Glutamatergic neuron (in vitro differentiated cells): ENCODE measurements at regions not wholly inside any gene's neighbourhood (a gene's known extent, or its start where the extent isn't known, plus 50 kb on each side); places are given as distances from the start of the nearest gene placed in this dataset.

ENCODE experiments used
- DNase-seq: peaks from one replicate; pipeline ENCODE4 v3.0.0; 2022
- H3K27ac Mint-ChIP-seq: one replicate; pipeline ENCODE4 v1.8.0; 2020; ENCODE audit warnings: mild to moderate bottlenecking, mixed read lengths, inconsistent platforms; ENCODE audit not compliant: unreplicated experiment
- H3K27me3 Mint-ChIP-seq: one replicate; pipeline ENCODE4 v1.8.0; 2020; ENCODE audit warnings: mild to moderate bottlenecking, moderate library complexity, mixed read lengths, inconsistent platforms; ENCODE audit not compliant: unreplicated experiment
- H3K36me3 Mint-ChIP-seq: one replicate; pipeline ENCODE4 v1.8.0; 2020; ENCODE audit warnings: mild to moderate bottlenecking, mixed read lengths, inconsistent platforms; ENCODE audit not compliant: unreplicated experiment
- H3K4me1 Mint-ChIP-seq: one replicate; pipeline ENCODE4 v1.8.0; 2020; ENCODE audit warnings: mild to moderate bottlenecking, low read depth, mixed read lengths, inconsistent platforms; ENCODE audit not compliant: unreplicated experiment
- H3K4me3 Mint-ChIP-seq: one replicate; pipeline ENCODE4 v1.8.0; 2020; ENCODE audit warnings: mild to moderate bottlenecking, mixed read lengths, inconsistent platforms; ENCODE audit not compliant: unreplicated experiment
- H3K9me3 Mint-ChIP-seq: one replicate; pipeline ENCODE4 v1.8.0; 2020; ENCODE audit warnings: mild to moderate bottlenecking, moderate library complexity, mixed read lengths, inconsistent platforms; ENCODE audit not compliant: unreplicated experiment
- CTCF ChIP-seq: fragments of 200-600 bp; sonication (generic); IDR thresholded peaks from one replicate; pipeline ENCODE4 v1.5.0; 2021; ENCODE audit not compliant: partially characterized antibody, unreplicated experiment

GRCh38 chr1:38783640-38784229 is 75.8 kb downstream of the RRAGC start:
- Mint-ChIP-seq H3K4me1 (peaks cover 64% of the 10 kb centered on the region), H3K36me3 (no peaks in the 10 kb centered on the region), H3K4me3 (peak overlapping the region; percentile 57), H3K27ac (peak overlapping the region; percentile 99), H3K27me3 (peaks cover 14% of the 10 kb centered on the region), H3K9me3 (peaks cover 10% of the 10 kb centered on the region)
- DNase-seq: peak; percentile 91
- peak; percentile 26 for TF ChIP-seq CTCF

GRCh38 chr1:38781872-38782617 is 77.5 kb downstream of the RRAGC start:
- Mint-ChIP-seq H3K4me3 (no peak overlapping the region), H3K27ac (peak overlapping the region; percentile 99), H3K9me3 (peaks cover 10% of the 10 kb centered on the region), H3K36me3 (no peaks in the 10 kb centered on the region), H3K4me1 (peaks cover 51% of the 10 kb centered on the region), H3K27me3 (peaks cover 16% of the 10 kb centered on the region)
- DNase-seq: no peak
- no peak for TF ChIP-seq CTCF

- Mint-ChIP-seq H3K36me3 (no peaks in the 10 kb centered on the region), H3K27me3 (peaks cover 12% of the 10 kb centered on the region), H3K27ac (no peak overlapping the region), H3K4me3 (no peak overlapping the region), H3K4me1 (peaks cover 39% of the 10 kb centered on the region), H3K9me3 (peaks cover 9% of the 10 kb centered on the region)
- no peak for TF ChIP-seq CTCF
- no peak for DNase-seq
Measured at GRCh38 chr1:38780133-38780532, 79.4 kb downstream of the RRAGC start.

- Mint-ChIP-seq H3K4me1 (peaks cover 35% of the 10 kb centered on the region), H3K9me3 (peaks cover 9% of the 10 kb centered on the region), H3K27ac (no peak overlapping the region), H3K4me3 (no peak overlapping the region), H3K27me3 (peaks cover 10% of the 10 kb centered on the region), H3K36me3 (no peaks in the 10 kb centered on the region)
- TF ChIP-seq CTCF: no peak
- DNase-seq: no peak
Measured at GRCh38 chr1:38779491-38779890, 80.1 kb downstream of the RRAGC start.

GRCh38 chr1:38778521-38778920 is 81.1 kb downstream of the RRAGC start:
- H3K27ac Mint-ChIP-seq: no peak overlapping the region
- peaks cover 4% of the 10 kb centered on the region for H3K9me3 Mint-ChIP-seq
- H3K36me3 Mint-ChIP-seq: no peaks in the 10 kb centered on the region
- H3K4me3 Mint-ChIP-seq: no peak overlapping the region
- DNase-seq: no peak
- no peak for TF ChIP-seq CTCF
- H3K27me3 Mint-ChIP-seq: peaks cover 3% of the 10 kb centered on the region
- peaks cover 25% of the 10 kb centered on the region for H3K4me1 Mint-ChIP-seq
